Hematopoietic multipotent progenitor cell treated with erythropoietin and hydrocortisone succinate and interleukin-3 and kit ligand, for 4 days (in vitro differentiated cells): ENCODE measurements at regions not wholly inside any gene's neighbourhood (a gene's known extent, or its start where the extent isn't known, plus 50 kb on each side); places are given as distances from the start of the nearest gene placed in this dataset.
"Not testable (repeated sequence)": the region's sequence is repeated elsewhere in the genome, so short reads cannot be mapped to it uniquely, and the experiment has no call there.

ENCODE experiments used
- DNase-seq: peaks from one replicate; pipeline ENCODE4 v3.0.0-alpha.2; 2015

- peak; percentile 29 for DNase-seq
Observed at GRCh38 chr6:27804851-27805250, 107.3 kb downstream of the OR2B2 start.

GRCh38 chr6:27800731-27801373 lies 111.3 kb downstream of the OR2B2 start:
- DNase-seq: peak; percentile 59

DNA sequence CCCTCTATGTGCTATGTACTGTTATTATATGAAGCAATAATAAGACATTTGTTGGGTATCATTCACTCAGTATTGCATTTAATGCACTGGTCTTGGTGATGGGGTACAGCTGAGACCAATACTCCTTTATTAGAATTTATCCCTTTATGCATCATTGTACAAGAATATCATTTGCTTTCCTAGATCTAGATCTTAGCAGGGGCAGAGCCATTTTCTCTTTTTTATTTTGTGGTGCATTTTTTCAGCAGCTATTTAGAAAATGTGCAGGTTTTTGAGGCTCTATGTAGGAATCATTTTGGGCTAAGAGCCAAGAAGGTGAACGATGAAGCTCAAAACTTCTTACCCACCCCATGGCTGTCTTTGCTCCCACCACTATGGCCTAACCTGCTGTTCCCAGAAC lies 114.2 kb downstream of the OR2B2 start:
- DNase-seq: no peak

DNA sequence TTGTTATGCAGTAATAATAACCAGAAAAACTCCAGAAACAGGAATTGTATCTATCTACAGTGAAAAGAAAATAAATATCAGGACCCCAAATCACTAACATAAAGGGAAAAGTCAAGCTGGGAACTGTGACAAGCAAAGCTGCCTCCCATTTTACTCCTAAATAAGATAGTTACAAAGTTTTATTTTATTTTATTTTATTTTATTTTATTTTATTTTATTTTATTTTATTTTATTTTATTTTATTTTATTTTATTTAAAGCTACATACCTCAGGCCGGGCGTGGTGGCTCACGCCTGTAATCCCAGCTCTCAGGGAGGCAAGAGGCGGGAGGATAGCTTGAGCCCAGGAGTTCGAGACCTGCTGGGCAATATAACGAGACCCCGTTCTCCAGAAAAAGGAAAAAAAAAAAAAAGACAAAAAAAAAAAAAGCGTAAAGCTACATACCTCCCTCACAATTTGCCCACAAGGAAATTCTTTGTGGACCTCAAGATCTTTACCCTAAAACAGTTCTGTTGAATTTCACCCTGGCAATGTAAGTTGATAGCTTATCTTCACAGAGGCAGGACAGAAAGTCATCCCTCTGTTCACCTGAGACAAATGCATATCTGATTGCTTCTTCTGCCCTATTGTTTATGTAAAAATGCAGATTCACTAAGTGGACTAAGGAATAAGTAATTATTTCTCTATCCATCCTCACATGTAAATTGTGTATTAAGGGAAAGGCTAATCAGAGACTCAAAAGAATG lies 115.3 kb downstream of the OR2B2 start:
- not testable (repeated sequence) for DNase-seq

DNA sequence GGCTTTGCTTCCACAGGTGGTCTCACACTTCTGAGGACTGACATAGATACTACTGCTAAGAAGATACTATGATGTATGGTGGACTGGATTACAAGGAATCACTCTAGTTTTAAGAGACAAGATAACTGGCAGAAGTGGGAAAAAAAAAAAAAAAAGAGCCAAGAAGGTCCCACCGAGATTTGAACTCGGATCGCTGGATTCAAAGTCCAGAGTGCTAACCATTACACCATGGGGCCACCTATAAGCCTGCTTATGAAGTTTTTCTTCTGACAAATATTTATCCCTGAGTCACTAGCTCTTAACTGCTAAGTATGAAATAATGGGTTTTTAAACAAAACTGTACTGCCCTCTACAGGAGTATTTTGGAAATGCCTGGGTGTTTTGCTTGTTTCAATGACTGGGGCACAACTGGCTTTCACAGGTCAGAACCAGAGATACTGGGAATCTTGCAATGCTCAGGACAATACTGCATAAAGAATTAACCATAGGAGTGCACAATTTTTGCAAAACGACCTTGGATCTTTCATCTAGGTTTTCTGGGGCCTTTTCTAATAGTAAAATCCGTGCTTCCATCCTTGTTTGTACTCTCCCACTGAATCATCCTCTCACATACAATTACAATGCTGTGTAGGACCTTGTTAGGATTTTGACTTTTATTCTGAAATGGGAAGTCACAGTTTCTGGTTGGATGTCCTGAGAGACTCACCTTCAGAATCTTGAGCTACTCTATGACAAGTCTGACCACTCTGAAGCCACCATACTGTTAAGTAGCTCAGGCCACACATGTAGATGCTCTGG lies 116.3 kb downstream of the OR2B2 start:
- peak; percentile 95 for DNase-seq

- DNase-seq: peak; percentile 87
Observed at GRCh38 chr6:27791182-27791943, 120.8 kb downstream of the OR2B2 start.

DNA sequence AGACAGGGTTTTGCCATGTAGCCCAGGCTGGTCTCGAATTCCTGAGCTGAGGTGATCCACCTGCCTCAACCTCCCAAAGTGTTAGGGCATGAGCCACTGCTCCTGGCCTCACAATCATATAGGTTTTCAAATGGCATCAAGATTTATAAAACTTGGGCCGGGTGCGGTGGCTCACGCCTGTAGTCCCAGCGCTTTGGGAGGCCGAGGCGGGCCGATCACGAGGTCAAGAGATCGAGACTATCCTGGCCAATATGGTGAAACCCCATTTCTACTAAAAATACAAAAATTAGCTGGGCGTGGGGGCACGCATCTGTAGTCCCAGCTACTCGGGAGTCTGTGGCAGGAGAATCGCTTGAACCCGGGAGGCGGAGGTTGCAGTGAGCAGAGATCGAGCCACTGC lies 123.8 kb downstream of the OR2B2 start:
- DNase-seq: not testable (repeated sequence)

- no peak for DNase-seq
Observed at GRCh38 chr6:27786048-27786447, 126.1 kb downstream of the OR2B2 start.

GRCh38 chr6:27785294-27785693 lies 126.9 kb downstream of the OR2B2 start:
- DNase-seq: peak; percentile 83

DNA sequence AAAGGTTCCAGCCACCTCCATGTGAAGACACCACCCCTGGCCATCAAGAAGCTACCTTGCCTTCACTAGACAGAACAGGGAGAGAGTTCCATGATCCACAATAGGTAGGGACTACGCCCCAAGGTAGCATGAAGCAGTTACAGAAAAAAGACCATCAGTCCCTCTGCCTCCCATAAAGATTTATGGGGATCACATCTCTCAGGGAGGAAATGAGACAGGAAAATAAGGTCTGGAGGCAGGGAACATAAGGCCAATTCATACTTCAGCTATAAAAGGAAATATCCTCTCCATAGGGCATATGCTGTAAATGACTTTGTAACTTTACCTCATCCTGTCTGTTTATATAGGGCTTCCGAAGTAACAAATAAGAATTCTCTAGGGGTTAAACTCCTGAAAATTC lies 129.4 kb downstream of the OR2B2 start:
- no peak for DNase-seq

DNA sequence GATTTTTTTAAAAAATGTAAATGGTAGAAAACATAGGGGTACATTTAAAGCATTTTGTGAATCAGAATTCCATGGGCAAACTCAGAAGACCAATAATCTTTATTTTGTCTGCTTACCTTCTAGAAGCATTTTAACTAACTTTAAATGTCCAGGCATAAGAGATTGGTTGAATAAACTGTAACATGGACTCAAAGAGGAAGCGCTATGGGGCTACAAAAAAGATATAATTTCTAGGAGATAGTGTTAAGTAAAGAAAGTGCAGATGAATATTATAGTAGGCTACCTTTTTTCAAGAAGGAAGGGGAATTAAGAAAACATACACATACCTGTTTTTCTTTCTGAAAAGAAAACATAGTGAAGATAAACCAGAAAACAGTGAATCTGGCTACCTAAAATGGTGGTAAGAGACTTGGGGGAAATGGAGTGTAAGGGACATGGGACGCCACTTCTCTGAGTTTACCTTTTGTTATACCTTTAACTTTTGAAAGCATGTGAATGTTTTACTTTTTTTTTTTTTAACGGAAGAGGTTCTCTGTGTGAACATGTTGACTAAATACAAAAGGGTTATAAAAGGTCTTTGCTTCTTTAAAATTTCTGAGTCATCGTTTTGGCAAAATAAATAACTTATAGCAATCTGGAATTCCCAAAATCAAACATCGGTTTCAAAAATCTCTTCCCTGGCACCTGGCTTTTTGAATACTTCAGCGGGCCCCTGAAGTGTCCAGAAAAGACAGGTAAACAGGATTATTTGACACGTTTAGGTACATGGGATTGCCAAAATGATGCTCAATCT lies 133.4 kb downstream of the OR2B2 start:
- no peak for DNase-seq

DNA sequence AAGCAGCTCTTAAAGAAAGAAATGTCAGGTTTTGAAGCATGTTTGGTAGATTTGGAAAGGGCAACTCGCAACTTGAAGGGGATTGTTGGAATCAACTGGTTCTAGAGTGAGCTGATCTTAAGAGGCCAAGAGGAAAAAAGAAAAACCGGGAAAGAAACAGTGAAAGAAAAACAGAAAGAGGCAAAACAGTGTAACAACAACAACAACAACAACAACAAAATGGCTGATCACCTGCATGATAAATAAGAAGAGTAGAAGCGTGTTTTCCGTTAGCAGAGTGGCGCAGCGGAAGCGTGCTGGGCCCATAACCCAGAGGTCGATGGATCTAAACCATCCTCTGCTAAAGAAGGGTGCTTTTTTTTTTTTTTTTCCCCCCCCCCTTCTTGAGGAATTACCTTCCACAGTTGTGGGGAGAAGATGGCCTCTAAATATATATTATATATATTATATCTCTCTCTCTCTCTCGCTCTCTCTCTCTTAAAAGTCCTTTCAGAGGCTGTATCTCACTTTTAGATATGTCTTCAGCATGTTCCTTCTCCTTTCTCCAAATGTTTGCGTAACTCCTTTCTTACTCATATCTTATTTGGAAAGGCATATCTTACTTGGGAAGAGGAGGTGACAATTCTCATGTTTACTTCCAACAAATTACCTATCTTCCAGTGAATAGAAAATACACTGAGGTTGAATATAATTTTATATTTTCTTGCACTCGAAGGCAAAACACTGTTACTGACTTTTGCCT lies 134.4 kb downstream of the OR2B2 start:
- no peak for DNase-seq

DNA sequence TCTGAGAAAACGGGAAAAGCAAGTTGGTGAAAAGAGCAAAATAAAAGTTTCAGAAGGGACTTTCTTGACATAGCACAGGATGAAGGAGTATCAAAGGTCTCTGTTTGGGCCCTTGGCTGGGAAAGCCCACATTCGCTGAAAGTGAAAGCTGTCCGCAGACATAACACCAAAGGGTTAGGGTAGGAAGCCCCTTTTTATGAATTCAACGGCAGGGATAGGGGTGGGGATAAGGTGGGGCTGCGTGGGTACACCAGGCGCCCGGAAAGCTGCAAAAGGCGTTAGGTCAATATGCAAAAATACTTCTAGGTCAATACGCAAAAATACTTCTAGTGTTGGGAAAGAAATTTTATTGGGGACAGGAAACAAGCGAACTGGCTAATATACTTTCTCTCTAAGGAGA lies 135.1 kb downstream of the OR2B2 start:
- DNase-seq: no peak

- no peak for DNase-seq
Observed at GRCh38 chr6:27776504-27776903, 135.7 kb downstream of the OR2B2 start.

DNA sequence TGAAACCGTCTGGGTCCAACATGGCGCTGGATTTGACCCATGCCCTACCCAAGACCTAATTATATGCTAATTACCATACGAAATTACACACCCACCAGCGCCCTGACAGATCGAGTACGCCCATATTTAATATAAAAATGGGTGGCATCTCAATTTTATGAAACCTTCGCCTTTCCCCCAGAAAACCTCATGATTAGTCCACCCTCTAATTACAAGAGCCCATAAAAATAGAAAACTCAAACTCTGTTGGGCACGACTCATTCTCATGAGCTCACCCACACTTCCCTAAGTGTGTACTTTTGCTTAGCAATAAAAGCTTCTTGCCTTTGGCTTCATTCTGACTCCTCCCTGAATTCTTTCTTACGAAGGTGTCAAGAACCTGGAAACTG lies 136.4 kb downstream of the OR2B2 start:
- no peak for DNase-seq

GRCh38 chr6:27775138-27775795 lies 136.9 kb downstream of the OR2B2 start:
- not testable (repeated sequence) for DNase-seq

DNA sequence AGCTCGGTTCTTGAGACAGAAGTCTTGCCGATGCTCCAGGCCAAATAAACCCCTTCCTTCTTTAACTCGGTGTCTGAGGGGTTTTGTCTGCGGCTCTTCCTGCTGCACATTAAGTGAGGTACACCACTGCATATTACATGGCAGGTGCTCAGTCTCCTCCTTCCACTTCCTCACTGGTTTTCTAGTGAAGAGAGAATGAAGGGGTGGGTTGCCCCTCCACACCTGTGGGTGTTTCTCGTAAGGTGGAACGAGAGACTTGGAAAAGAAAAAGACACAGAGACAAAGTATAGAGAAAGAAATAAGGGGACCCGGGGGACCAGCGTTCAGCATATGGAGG lies 138.0 kb downstream of the OR2B2 start:
- DNase-seq: not testable (repeated sequence)

DNA sequence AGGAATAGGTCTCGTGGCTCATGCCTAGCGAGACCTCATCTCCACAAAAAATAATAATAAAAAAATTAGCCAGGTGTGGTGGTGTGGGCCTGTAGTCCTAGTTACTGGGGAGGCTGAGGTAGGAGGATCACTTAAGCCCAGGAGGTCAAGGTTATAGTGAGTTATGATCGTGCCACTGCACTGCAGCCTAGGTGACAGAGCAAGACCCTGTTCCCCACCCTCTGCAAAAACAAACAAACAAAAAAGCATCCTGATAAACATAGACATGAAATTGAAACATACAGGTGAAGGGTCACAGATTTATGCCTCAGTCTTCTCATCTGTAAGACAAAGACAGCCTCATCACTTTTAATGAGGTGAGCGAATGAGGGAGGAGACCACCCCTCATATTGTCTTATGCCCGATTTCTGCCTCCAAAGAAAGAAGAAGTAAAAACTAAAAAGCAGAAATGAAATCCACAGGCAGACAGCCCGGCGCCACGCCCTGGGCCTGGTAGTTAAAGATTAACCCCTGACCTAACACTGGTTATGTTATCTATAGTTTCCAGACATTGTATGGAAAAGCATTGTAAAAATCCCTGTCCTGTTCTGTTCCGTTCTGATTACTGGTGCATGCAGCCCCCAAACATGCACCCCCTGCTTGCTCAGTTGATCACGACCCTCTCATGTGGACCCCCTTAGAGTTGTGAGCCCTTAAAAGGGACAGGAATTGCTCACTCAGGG lies 138.5 kb downstream of the OR2B2 start:
- DNase-seq: peak; percentile 87

- DNase-seq: peak; percentile 96
Observed at GRCh38 chr6:27772261-27773001, 139.8 kb downstream of the OR2B2 start.

DNA sequence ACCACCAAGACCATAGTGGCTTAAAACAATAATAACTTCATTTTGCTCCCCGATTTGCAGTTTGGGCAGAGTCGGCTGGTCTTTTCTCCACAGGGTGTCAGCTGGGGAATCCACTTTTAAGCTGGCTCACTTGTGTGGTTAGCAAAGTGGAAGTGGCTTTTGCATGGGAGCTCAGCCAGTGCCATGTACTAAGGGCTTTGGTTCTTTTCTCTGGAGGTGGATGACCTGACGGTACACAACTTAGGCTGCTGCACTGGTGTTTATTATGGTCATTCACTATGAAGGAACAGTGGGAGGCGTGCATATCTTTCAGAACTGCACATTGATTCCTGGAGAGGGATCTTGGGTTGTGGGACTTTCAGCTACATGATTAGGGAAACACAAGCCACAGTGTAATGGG lies 141.0 kb downstream of the OR2B2 start:
- peak; percentile 68 for DNase-seq
